K562 (cell line): ENCODE measurements at regions not wholly inside any gene's neighbourhood (a gene's known extent, or its start where the extent isn't known, plus 50 kb on each side); places are given as distances from the start of the nearest gene placed in this dataset.

Experiments used
- ATAC-seq: fragments of 200-7000 bp; cut with Tn5 transposase; 3 replicates; pipeline ENCODE4 v1.9.1; 2020; ENCODE audit warnings: moderate library complexity
- BruUV-seq: library from RNA; stranded (reverse); fragments of 400-500 nt; replicated peaks from 2 replicates; lab custom pipeline; 2021; lab: Mats Ljungman, UMichigan
- CTCF ChIA-PET: fragments of 300-600 bp; formaldehyde crosslinking; extraction: SDS; loops from one replicate; lab custom pipeline; 2021; ENCODE audit warnings: low intra/inter-chr PET ratio; lab: Yijun Ruan, JAX
- POLR2A ChIA-PET: fragments of 300-600, 350-650 bp; sonication (Branson Sonifier 250); formaldehyde crosslinking; extraction: SDS; loops from one replicate; lab custom pipeline; 2021; ENCODE audit warnings: antibody characterized with exemption, inconsistent platforms; lab: Yijun Ruan, JAX
- DNase-seq, 4 experiments: peaks; one replicate each; pipeline versions ENCODE4 v3.0.0 to v3.0.0-alpha.2; 2011 to 2018; ENCODE audit warnings: low spot score in 3 of 4, mixed read lengths in 3 of 4; ENCODE audit errors: extremely low read depth in 1 of 4
- FAIRE-seq: peaks from 2 replicates; lab custom pipeline; 2011; peaks lifted over from hg19 to GRCh38; lab: Jason Lieb, UNC
- H2AFZ ChIP-seq: 2 replicates; pipeline ENCODE4 v1.6.0; 2011; ENCODE audit warnings: low read depth, low read length, control low read depth, inconsistent platforms
- H3K27ac ChIP-seq: fragments of 200-600 bp; 3 replicates; pipeline ENCODE4 v1.8.0; 2011; ENCODE audit warnings: low read depth, mild to moderate bottlenecking, control low read depth, inconsistent platforms, low read length, moderate library complexity, mixed read lengths; ENCODE audit errors: extremely low read depth
- H3K27me3 ChIP-seq, 2 experiments: fragments of 300-600 bp in 1 of 2; 2 replicates in 1 of 2; 3 replicates in 1 of 2; pipeline versions ENCODE4 v1.6.0 to v1.8.0; 2011; ENCODE audit warnings: inconsistent platforms in 2 of 2, low read length in 2 of 2, mild to moderate bottlenecking in 1 of 2, mixed read lengths in 1 of 2, moderate library complexity in 1 of 2; ENCODE audit not compliant: control insufficient read depth in 2 of 2, insufficient read depth in 2 of 2
- H3K36me3 ChIP-seq: fragments of 300-600 bp; 3 replicates; pipeline ENCODE4 v1.8.0; 2011; ENCODE audit warnings: mild to moderate bottlenecking, low read length, inconsistent platforms; ENCODE audit not compliant: control insufficient read depth, insufficient read depth
- H3K4me1 ChIP-seq, 2 experiments: fragments of 200-600 bp in 1 of 2; replicated peaks in 1 of 2; 2 replicates in 1 of 2; 3 replicates in 1 of 2; pipeline versions ENCODE4 v1.5.1 to v1.8.0; 2011; ENCODE audit warnings: inconsistent platforms in 2 of 2, low read length in 2 of 2, mild to moderate bottlenecking in 1 of 2, mixed read lengths in 1 of 2, moderate library complexity in 1 of 2; ENCODE audit not compliant: control insufficient read depth in 2 of 2, insufficient read depth in 2 of 2
- H3K4me2 ChIP-seq: 2 replicates; pipeline ENCODE4 v1.6.1; 2011; ENCODE audit warnings: low read length, control low read depth, inconsistent platforms, mixed read lengths; ENCODE audit not compliant: insufficient read depth
- H3K4me3 ChIP-seq: fragments of 200-600 bp; sonication (generic), shearing (Covaris generic); 2 replicates; pipeline ENCODE4 v1.5.1; 2016; ENCODE audit warnings: control low read depth, inconsistent platforms
- H3K79me2 ChIP-seq: fragments of 200-600 bp; 3 replicates; pipeline ENCODE4 v1.8.0; 2011; ENCODE audit warnings: low read length, inconsistent platforms; ENCODE audit not compliant: control insufficient read depth, insufficient read depth
- H3K9ac ChIP-seq, 2 experiments: 2 replicates each; pipeline versions ENCODE4 v1.6.0 to v1.6.1; 2011; ENCODE audit warnings: low read depth in 2 of 2, low read length in 2 of 2, control low read depth in 1 of 2, inconsistent platforms in 1 of 2, mild to moderate bottlenecking in 1 of 2, mixed read lengths in 1 of 2; ENCODE audit not compliant: insufficient read depth in 1 of 2
- H3K9me1 ChIP-seq: one replicate; pipeline ENCODE4 v1.6.0; 2011; ENCODE audit warnings: inconsistent platforms, mild to moderate bottlenecking, low read length, moderate library complexity; ENCODE audit not compliant: control insufficient read depth, insufficient read depth
- H3K9me3 ChIP-seq: replicated peaks from 2 replicates; pipeline ENCODE4 v1.5.1; 2011; ENCODE audit warnings: low read depth, low read length, inconsistent platforms; ENCODE audit not compliant: control insufficient read depth, insufficient read depth
- H4K20me1 ChIP-seq: replicated peaks from 2 replicates; pipeline ENCODE4 v1.6.1; 2011; ENCODE audit warnings: low read length, inconsistent platforms, mixed read lengths; ENCODE audit not compliant: control insufficient read depth, insufficient read depth
- CAMTA2 ChIP-seq: fragments of 250-450 bp; sonication (Bioruptor Pico); conservative IDR thresholded peaks from 2 replicates; pipeline ENCODE4 v1.5.1; 2022
- FOXA1 ChIP-seq: fragments of 450-650 bp; IDR thresholded peaks from 2 replicates; pipeline ENCODE4 v1.6.1; 2016; ENCODE audit warnings: mild to moderate bottlenecking, borderline replicate concordance
- HSF4 ChIP-seq: fragments of 250-450 bp; sonication (Bioruptor Pico); IDR thresholded peaks from 2 replicates; pipeline ENCODE4 v2.1.2; 2022; ENCODE audit warnings: mild to moderate bottlenecking, moderate library complexity, borderline replicate concordance
- IFI16 ChIP-seq: fragments of 250-450 bp; sonication (Bioruptor Pico); IDR thresholded peaks from 2 replicates; pipeline ENCODE4 v2.1.2; 2022; ENCODE audit warnings: mild to moderate bottlenecking, inconsistent platforms
- KAT2B ChIP-seq: IDR thresholded peaks from one replicate; pipeline ENCODE4 v1.6.1; 2012; ENCODE audit warnings: low read depth, mild to moderate bottlenecking, control low read depth, inconsistent platforms, low read length, moderate library complexity
- KLF13 ChIP-seq: fragments of 450-650 bp; IDR thresholded peaks from 2 replicates; pipeline ENCODE4 v1.6.1; 2016; ENCODE audit warnings: missing genetic modification characterization, low read depth, mild to moderate bottlenecking, missing compliant biosample characterization, moderate library complexity, borderline replicate concordance
- KLF6 ChIP-seq: fragments of 250-450 bp; sonication (Bioruptor Pico); IDR thresholded peaks from 2 replicates; pipeline ENCODE4 v1.4.0; 2020; ENCODE audit warnings: mild to moderate bottlenecking, moderate library complexity, borderline replicate concordance
- MTA2 ChIP-seq: fragments of 450-650 bp; IDR thresholded peaks from 2 replicates; pipeline ENCODE4 v1.6.1; 2016; ENCODE audit warnings: low read depth
- NFATC3 ChIP-seq: fragments of 450-650 bp; IDR thresholded peaks from 2 replicates; pipeline ENCODE4 v1.6.1; 2017; ENCODE audit warnings: mild to moderate bottlenecking
- NFRKB ChIP-seq: fragments of 450-650 bp; IDR thresholded peaks from 2 replicates; pipeline ENCODE4 v1.6.1; 2016; ENCODE audit warnings: low read depth
- TBP ChIP-seq: optimal IDR thresholded peaks from 2 replicates; pipeline ENCODE3; 2011; ENCODE audit warnings: low read depth, low read length, improper control_type of control experiment
- ZNF197 ChIP-seq: fragments of 200-800 bp; sonication (Bioruptor generic); IDR thresholded peaks from 2 replicates; pipeline ENCODE4 v1.6.1; 2016; ENCODE audit warnings: low read depth, missing genetic modification characterization, missing compliant biosample characterization
- ZNF324 ChIP-seq: fragments of 250-450 bp; sonication (Bioruptor Pico); IDR thresholded peaks from 2 replicates; pipeline ENCODE4 v1.4.0; 2020; ENCODE audit warnings: mild to moderate bottlenecking
- ZNF780A ChIP-seq: fragments of 250-450 bp; sonication (Bioruptor Pico); IDR thresholded peaks from 2 replicates; pipeline ENCODE4 v1.5.0; 2021; ENCODE audit warnings: mild to moderate bottlenecking
- ZSCAN32 ChIP-seq: fragments of 450-650 bp; formaldehyde crosslinking; IDR thresholded peaks from 2 replicates; pipeline ENCODE4 v1.4.0; 2020; ENCODE audit warnings: mild to moderate bottlenecking, moderate library complexity
- WGBS: fragments of 100-300 bp; shearing (Covaris generic); methylation state at CpG from one replicate; pipeline ENCODE4 v1.1.6; 2016; ENCODE audit warnings: low coverage, mixed read lengths; ENCODE audit not compliant: insufficient coverage; ENCODE audit errors: missing lambda C conversion rate; 5-methylcytosine and 5-hydroxymethylcytosine counted together
- in situ Hi-C: fragments of 300-500 bp; cut with MboI; formaldehyde crosslinking; loops from 4 replicates; pipeline ENCODE4 v1.15.0; 2018; ENCODE audit warnings: inconsistent platforms, mixed read lengths
- intact Hi-C: fragments of 100-400 bp; cut with micrococcal nuclease; formaldehyde crosslinking; loops from 2 replicates; pipeline ENCODE4 v1.14.2; 2022
- TF ChIP-seq, protein P1 (sequence below), 2 experiments: fragments of 250-450 bp in 1 of 2; fragments of 450-650 bp in 1 of 2; sonication (Bioruptor Pico) in 1 of 2; IDR thresholded peaks; 2 replicates each; pipeline versions ENCODE4 v1.6.1 to v1.8.0; 2016 to 2021; ENCODE audit warnings: mild to moderate bottlenecking in 2 of 2, moderate library complexity in 2 of 2, missing compliant biosample characterization in 1 of 2, missing genetic modification characterization in 1 of 2
- TF ChIP-seq, protein P2 (sequence below): fragments of 250-450 bp; sonication (Bioruptor Pico); IDR thresholded peaks from 2 replicates; pipeline ENCODE4 v1.4.0; 2020; ENCODE audit warnings: mild to moderate bottlenecking

DNA sequence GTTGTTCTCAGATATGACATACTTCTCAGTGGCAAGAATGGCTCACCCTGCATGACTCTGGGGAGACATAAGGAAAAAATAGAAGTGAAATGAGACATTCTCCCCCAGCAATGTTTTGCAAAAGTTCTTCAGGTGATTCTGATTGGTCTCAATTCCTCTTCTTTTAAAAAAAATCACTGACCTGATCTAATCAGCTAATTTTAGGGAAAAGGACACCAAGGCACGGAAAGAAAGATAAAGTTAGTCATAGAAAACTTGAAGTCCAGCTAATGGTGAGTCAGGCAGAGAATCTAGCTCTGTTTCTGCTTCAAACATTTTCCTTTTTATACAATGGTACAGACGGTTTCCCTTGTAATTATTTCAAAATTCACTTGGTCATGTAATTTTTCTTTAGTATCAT, 1018.9 kb upstream of the ARRDC3 start:
- FAIRE-seq (no peak), ATAC-seq (no peak), DNase-seq (no peak)
- BruUV-seq = no TSS peak
- H3K36me3 ChIP-seq = no peaks in the 10 kb centered on the region
- H3K9me1 ChIP-seq = no peaks in the 10 kb centered on the region
- TF ChIP-seq TBP (no peak), ZNF324 (CRISPR knock-in tag) (no peak), NFATC3 (no peak), ZNF780A (CRISPR knock-in tag) (no peak), IFI16 (CRISPR knock-in tag) (no peak), CAMTA2 (no peak)
- H3K4me2 ChIP-seq = no peak overlapping the region
- POLR2A ChIA-PET = no interaction called here
- CTCF ChIA-PET = no interaction called here
- H3K4me3 ChIP-seq = no peak overlapping the region
- in situ Hi-C loops (no loop called here), intact Hi-C loops (no loop called here)
- WGBS = 0% methylated on average over 2 of the region's 2 CpGs
- no peaks in the 10 kb centered on the region for H3K79me2 ChIP-seq
- no peaks in the 10 kb centered on the region for H3K27me3 ChIP-seq
- peaks cover 1% of the 10 kb centered on the region; the same call in 1 of the 2 replicates for H3K9me3 ChIP-seq
- H3K9ac ChIP-seq = no peak overlapping the region
- H3K4me1 ChIP-seq = no peaks in the 10 kb centered on the region
- H4K20me1 ChIP-seq = no peaks in the 10 kb centered on the region
- H3K27ac ChIP-seq = no peak overlapping the region
- H2AFZ ChIP-seq = no peak overlapping the region

GRCh38 chr5:92401492-92401891, 1018.4 kb upstream of the ARRDC3 start:
- POLR2A ChIA-PET = no interaction called here
- in situ Hi-C loops (no loop called here), intact Hi-C loops (no loop called here)
- CTCF ChIA-PET = no interaction called here
- H3K4me2 ChIP-seq = no peak overlapping the region
- H3K9me1 ChIP-seq = no peaks in the 10 kb centered on the region
- no peak overlapping the region for H3K27ac ChIP-seq
- DNase-seq (no peak), ATAC-seq (no peak), FAIRE-seq (no peak)
- 8% methylated on average over 5 of the region's 5 CpGs for WGBS
- H3K9ac ChIP-seq = no peak overlapping the region
- peaks cover 1% of the 10 kb centered on the region; the same call in 1 of the 2 replicates for H3K9me3 ChIP-seq
- H3K79me2 ChIP-seq = no peaks in the 10 kb centered on the region
- no peaks in the 10 kb centered on the region for H3K27me3 ChIP-seq
- no peak overlapping the region for H2AFZ ChIP-seq
- no peak for TF ChIP-seq HSF4 (CRISPR knock-in tag)
- no peak for TF ChIP-seq FOXA1
- TF ChIP-seq KAT2B = no peak
- no peak for TF ChIP-seq KLF13
- no peak for TF ChIP-seq ZNF197 (CRISPR knock-in tag)
- TF ChIP-seq ZSCAN32 (CRISPR knock-in tag) = no peak
- TF ChIP-seq MTA2 = no peak
- TF ChIP-seq, protein P1, sequence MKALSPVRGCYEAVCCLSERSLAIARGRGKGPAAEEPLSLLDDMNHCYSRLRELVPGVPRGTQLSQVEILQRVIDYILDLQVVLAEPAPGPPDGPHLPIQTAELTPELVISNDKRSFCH (CRISPR knock-in tag; IDR thresholded peaks at IDR 0.05) = no peak
- TF ChIP-seq, protein P1 (tag; IDR thresholded peaks at IDR 0.05) = no peak
- no peak for TF ChIP-seq KLF6 (CRISPR knock-in tag)
- TF ChIP-seq, protein P2, sequence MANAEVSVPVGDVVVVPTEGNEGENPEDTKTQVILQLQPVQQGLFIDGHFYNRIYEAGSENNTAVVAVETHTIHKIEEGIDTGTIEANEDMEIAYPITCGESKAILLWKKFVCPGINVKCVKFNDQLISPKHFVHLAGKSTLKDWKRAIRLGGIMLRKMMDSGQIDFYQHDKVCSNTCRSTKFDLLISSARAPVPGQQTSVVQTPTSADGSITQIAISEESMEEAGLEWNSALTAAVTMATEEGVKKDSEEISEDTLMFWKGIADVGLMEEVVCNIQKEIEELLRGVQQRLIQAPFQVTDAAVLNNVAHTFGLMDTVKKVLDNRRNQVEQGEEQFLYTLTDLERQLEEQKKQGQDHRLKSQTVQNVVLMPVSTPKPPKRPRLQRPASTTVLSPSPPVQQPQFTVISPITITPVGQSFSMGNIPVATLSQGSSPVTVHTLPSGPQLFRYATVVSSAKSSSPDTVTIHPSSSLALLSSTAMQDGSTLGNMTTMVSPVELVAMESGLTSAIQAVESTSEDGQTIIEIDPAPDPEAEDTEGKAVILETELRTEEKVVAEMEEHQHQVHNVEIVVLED (CRISPR knock-in tag) = no peak
- TF ChIP-seq NFRKB = no peak
- no peaks in the 10 kb centered on the region for H3K36me3 ChIP-seq
- H3K4me1 ChIP-seq = no peaks in the 10 kb centered on the region
- no peaks in the 10 kb centered on the region for H4K20me1 ChIP-seq
- no peak overlapping the region for H3K4me3 ChIP-seq
- BruUV-seq = no TSS peak
